Fibroblast of lung (primary cell): ENCODE measurements at regions not wholly inside any gene's neighbourhood (a gene's known extent, or its start where the extent isn't known, plus 50 kb on each side); places are given as distances from the start of the nearest gene placed in this dataset.

ENCODE experiments used
- DNase-seq, 2 donors: peaks; one replicate each; pipeline versions ENCODE4 v3.0.0 to v3.0.0-alpha.2; 2010; ENCODE audit warnings: low read depth in 2 of 2
- H2AFZ ChIP-seq: 2 replicates; pipeline ENCODE4 v1.5.1; 2012; ENCODE audit warnings: low read length, control low read depth, inconsistent platforms
- H3K27ac ChIP-seq: 2 replicates; pipeline ENCODE4 v1.5.1; 2011; ENCODE audit warnings: low read length, control low read depth; ENCODE audit not compliant: insufficient read depth
- H3K27me3 ChIP-seq: 2 replicates; pipeline ENCODE4 v1.5.1; 2011; ENCODE audit warnings: mild to moderate bottlenecking, low read length; ENCODE audit not compliant: control insufficient read depth, insufficient read depth
- H3K36me3 ChIP-seq: 2 replicates; pipeline ENCODE4 v1.5.1; 2011; ENCODE audit warnings: low read length; ENCODE audit not compliant: control insufficient read depth, insufficient read depth
- H3K4me1 ChIP-seq: 2 replicates; pipeline ENCODE4 v1.5.1; 2011; ENCODE audit warnings: low read length; ENCODE audit not compliant: control insufficient read depth, insufficient read depth; ENCODE audit errors: extremely low read depth
- H3K4me2 ChIP-seq: 2 replicates; pipeline ENCODE4 v1.5.1; 2011; ENCODE audit warnings: low read length, control low read depth; ENCODE audit not compliant: insufficient read depth; ENCODE audit errors: extremely low read depth
- H3K4me3 ChIP-seq, 4 experiments: fragments of 200-600 bp in 1 of 4; sonication (generic) in 1 of 4; replicated peaks in 1 of 4; 2 replicates each; pipeline ENCODE4 v1.5.1; 2011 to 2016; ENCODE audit warnings: low read length in 4 of 4, low read depth in 3 of 4, mild to moderate bottlenecking in 3 of 4, control low read depth in 2 of 4, inconsistent platforms in 1 of 4, mixed read lengths in 1 of 4; ENCODE audit not compliant: insufficient read depth in 1 of 4; ENCODE audit errors: control extremely low read depth in 1 of 4
- H3K79me2 ChIP-seq: 2 replicates; pipeline ENCODE4 v1.5.1; 2012; ENCODE audit warnings: mild to moderate bottlenecking, low read length, inconsistent platforms; ENCODE audit not compliant: control insufficient read depth, insufficient read depth
- H3K9ac ChIP-seq: 2 replicates; pipeline ENCODE4 v1.5.1; 2011; ENCODE audit warnings: mild to moderate bottlenecking, low read length, control low read depth; ENCODE audit not compliant: insufficient read depth
- H3K9me3 ChIP-seq: 2 replicates; pipeline ENCODE4 v1.5.1; 2012; ENCODE audit warnings: low read depth, low read length; ENCODE audit not compliant: control insufficient read depth, insufficient read depth
- H4K20me1 ChIP-seq: 2 replicates; pipeline ENCODE4 v1.5.1; 2011; ENCODE audit warnings: low read length; ENCODE audit not compliant: control insufficient read depth, insufficient read depth; ENCODE audit errors: extremely low read depth
- CTCF ChIP-seq, 2 donors: IDR thresholded peaks in 1 of 2; conservative IDR thresholded peaks in 1 of 2; 1 replicate in 1 of 2; 2 replicates in 1 of 2; pipeline ENCODE4 v1.5.1; 2011 to 2012; ENCODE audit warnings: low read length in 2 of 2, control low read depth in 1 of 2, inconsistent platforms in 1 of 2, low read depth in 1 of 2, mild to moderate bottlenecking in 1 of 2
- EZH2 ChIP-seq: IDR thresholded peaks from 2 replicates; pipeline ENCODE4 v1.5.1; 2012; ENCODE audit warnings: low read length, control low read depth, mild to moderate bottlenecking; ENCODE audit errors: missing control alignments

GRCh38 chr10:43765516-43765915 is 116.8 kb upstream of the ZNF32 start:
- H3K9ac ChIP-seq = no peak overlapping the region
- no peaks in the 10 kb centered on the region for H3K27me3 ChIP-seq
- H3K79me2 ChIP-seq = no peaks in the 10 kb centered on the region
- no peak for DNase-seq
- no peaks in the 10 kb centered on the region for H3K9me3 ChIP-seq
- H3K36me3 ChIP-seq = no peaks in the 10 kb centered on the region
- H3K4me2 ChIP-seq = no peak overlapping the region
- H3K4me1 ChIP-seq = no peaks in the 10 kb centered on the region
- H3K27ac ChIP-seq = no peak overlapping the region
- TF ChIP-seq EZH2 (no peak), CTCF (conservative IDR thresholded peaks at IDR 0.05 in 1 of 2, IDR thresholded peaks at IDR 0.05 in 1 of 2; ENCODE audit: low read depth in 1 of 2, low read length in 2 of 2) (no peak)
- H4K20me1 ChIP-seq = no peaks in the 10 kb centered on the region
- no peak overlapping the region for H2AFZ ChIP-seq
- no peak overlapping the region for H3K4me3 ChIP-seq

- DNase-seq = no peak
- Histone ChIP-seq H3K4me3 (no peak overlapping the region), H3K4me2 (no peak overlapping the region), H3K9ac (no peak overlapping the region), H3K4me1 (no peaks in the 10 kb centered on the region), H3K9me3 (no peaks in the 10 kb centered on the region), H3K27ac (no peak overlapping the region), H3K36me3 (no peaks in the 10 kb centered on the region), H3K27me3 (no peaks in the 10 kb centered on the region), H3K79me2 (no peaks in the 10 kb centered on the region), H2AFZ (no peak overlapping the region), H4K20me1 (no peaks in the 10 kb centered on the region)
- no peak for TF ChIP-seq EZH2
Observed at GRCh38 chr10:43763846-43764245, 115.2 kb upstream of the ZNF32 start.

GRCh38 chr10:43760514-43760913 is 111.8 kb upstream of the ZNF32 start:
- Histone ChIP-seq H3K9me3 (no peaks in the 10 kb centered on the region), H3K36me3 (no peaks in the 10 kb centered on the region), H3K4me1 (no peaks in the 10 kb centered on the region), H3K4me2 (no peak overlapping the region), H3K9ac (no peak overlapping the region), H4K20me1 (no peaks in the 10 kb centered on the region), H2AFZ (no peak overlapping the region), H3K4me3 (no peak overlapping the region), H3K79me2 (no peaks in the 10 kb centered on the region), H3K27ac (no peak overlapping the region), H3K27me3 (no peaks in the 10 kb centered on the region)
- no peak for DNase-seq
- TF ChIP-seq EZH2 (no peak), CTCF (conservative IDR thresholded peaks at IDR 0.05 in 1 of 2, IDR thresholded peaks at IDR 0.05 in 1 of 2; ENCODE audit: low read depth in 1 of 2, low read length in 2 of 2) (no peak)
